Epidermal melanocyte (primary cell): ENCODE measurements at regions not wholly inside any gene's neighbourhood (a gene's known extent, or its start where the extent isn't known, plus 50 kb on each side); places are given as distances from the start of the nearest gene placed in this dataset.
"Not testable (repeated sequence)": the region's sequence is repeated elsewhere in the genome, so short reads cannot be mapped to it uniquely, and the experiment has no call there.

Source experiments
- DNase-seq: peaks from one replicate; pipeline ENCODE4 v3.0.0; 2011; ENCODE audit warnings: low spot score; ENCODE audit not compliant: insufficient read length

DNA sequence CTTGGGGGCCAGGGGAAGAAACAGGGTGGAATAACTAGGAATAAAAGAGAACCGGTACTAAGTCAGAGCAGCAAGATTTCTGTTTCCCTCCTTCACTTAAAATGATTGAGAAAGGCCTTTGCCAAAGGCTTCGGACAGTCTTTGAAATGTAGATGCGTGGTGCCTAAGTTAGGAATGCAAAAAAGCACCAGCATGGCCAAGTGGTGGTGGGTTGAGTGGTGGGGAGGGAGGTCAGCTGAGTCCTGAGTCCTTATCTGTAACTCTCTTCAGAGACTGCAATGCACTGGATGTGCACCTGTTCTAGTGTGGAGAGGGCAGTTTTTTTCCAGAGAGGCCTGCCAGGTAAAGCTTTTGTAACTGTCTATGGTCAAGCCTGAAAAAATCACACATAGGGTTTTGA is 919.9 kb downstream of the FSCB start:
- no peak for DNase-seq

- no peak for DNase-seq
Measured at GRCh38 chr14:43579671-43580070, 927.4 kb downstream of the FSCB start.

DNA sequence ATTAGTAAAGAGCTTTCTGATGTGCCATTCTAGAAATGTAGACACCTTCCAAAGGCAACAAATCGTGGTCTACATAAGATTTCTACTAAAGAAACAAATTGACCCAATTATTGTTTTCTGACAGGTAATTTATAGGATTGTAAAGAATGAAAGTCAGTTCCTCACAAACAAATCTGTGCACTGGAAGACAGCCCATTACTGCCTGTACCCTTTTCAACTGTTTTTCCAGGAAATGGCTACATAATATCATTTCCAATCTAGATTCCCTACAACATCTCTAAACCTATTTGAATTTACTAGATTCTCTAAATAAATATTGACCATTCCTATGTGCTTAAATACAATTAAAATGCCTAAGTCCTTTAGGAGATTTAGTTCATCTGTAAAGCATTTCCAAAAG is 939.1 kb downstream of the FSCB start:
- DNase-seq: no peak

GRCh38 chr14:43548368-43548767 is 958.7 kb downstream of the FSCB start:
- DNase-seq: no peak

DNA sequence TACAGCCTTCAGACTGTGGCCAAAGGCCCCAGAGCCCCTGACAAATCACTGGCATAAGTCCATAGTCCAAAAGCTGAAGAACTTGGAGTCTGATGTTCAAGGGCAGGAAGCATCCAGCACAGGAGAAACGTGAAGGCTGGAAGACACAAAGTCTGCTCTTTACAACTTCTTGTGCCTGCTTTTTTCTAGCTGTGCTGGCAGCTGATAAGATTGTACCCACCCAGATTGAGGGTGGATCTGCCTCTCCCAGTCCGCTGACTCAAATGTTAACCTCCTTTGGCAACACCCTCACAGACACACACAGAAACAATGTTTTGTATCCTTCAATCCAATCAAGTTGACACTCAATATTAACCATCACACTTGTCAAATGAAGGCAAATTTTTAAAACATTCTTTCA is 959.5 kb downstream of the FSCB start:
- not testable (repeated sequence) for DNase-seq

GRCh38 chr14:43541356-43541755 is 965.7 kb downstream of the FSCB start:
- DNase-seq: no peak

GRCh38 chr14:43540948-43541347 is 966.1 kb downstream of the FSCB start:
- no peak for DNase-seq

DNA sequence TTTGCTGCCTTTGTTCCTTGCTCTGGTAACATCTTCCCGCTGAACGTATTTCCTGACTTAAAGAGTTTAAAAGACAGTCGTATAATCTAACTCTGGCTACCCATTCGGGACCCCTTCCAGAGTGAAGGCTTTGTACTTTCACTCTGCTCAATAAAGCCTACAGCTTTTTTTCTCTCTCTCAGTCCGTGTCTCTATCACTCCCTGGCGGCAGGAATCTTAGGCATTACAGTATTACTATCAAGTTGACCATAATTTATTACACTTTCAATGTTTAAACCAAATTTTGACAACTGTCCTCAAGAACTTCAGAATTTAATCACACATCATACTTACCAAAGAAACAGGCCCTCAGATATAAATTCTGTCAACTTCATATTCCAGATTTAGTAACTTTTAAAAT is 967.9 kb downstream of the FSCB start:
- no peak for DNase-seq

- no peak for DNase-seq
Measured at GRCh38 chr14:43535231-43535838, 971.7 kb downstream of the FSCB start.

DNA sequence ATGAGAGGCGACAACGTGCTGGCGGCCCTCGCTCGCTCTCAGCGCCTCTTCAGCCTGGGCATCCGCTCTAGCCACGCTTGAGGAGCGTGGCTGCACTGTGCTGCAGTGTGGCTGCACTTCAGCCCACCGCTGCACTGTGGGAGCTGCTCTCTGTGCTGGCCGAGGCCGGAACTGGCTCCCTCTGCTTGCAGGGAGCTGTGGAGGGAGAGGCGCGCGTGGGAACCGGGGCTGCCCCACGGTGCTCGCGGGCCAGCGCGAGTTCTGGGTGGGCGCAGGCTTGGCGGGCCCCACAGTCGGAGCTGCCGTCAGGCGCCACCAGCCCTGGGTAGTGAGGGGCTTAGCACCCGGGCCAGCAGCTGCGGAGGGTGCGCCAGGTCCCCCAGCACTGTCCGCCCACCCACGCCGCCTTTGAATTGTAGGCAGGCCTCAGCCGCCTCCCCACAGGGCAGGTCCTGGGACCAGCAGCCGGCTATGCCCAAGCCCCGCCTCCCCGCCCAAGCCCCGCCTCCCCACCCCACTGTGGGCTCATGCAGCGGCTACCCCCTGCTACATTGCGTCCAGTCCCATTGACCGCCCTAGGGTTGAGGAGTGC is 974.2 kb downstream of the FSCB start:
- DNase-seq: no peak

DNA sequence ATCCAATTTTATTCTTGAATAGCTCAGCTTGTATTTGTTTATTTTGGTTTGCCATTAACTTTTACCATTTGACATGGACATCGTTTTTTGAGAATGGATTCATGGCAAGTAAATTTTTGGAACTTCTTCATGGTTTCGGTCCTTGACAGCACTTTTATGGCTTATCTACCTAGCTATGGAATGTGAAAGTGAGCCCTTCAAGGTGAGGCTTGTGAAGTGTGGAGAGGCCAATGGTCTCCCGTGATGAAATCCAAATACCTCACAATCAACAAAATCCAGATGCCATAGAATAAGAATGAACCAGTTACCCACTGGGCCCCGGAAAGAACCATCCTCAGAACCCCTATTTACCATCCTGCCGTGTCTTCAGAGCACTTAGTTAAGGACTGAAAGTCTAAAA is 978.8 kb downstream of the FSCB start:
- DNase-seq: no peak

- no peak for DNase-seq
Measured at GRCh38 chr14:43525658-43526057, 981.4 kb downstream of the FSCB start.

DNA sequence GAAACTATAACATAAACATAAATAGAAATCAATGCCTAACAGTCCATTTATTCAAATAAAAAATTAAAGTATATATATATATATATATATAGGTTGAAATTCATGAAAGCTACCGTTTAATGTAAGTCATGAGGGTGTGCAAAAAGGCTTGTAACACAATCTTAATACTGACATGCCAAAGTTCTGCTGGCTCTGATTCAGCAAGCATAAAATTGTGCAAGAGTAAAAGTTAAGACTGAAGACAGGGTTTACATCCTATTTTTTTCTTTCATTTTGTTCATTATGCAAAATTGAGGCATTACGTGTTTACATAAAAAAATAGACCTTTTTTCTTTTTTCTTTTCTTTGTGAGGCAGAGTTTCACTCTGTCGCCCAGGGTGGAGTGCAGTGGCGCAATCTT is 984.2 kb downstream of the FSCB start:
- no peak for DNase-seq

DNA sequence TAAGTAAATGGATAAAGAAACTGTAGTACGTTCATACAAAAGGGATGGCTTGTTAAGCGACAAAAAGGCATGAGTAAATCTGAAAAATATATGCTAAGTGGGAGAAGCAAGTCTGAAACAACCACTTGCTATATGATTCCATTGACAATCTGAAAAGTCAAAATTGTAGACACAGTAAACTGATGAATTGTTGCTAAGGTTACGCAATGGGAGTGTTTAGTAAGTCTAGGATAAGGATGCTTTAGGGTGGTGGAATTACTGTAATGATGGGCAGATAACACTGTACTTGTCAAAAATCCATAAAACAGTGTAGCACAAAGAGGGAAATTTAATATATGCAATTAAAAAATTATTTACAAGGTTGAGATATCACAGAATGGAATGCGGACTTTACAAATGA is 984.9 kb downstream of the FSCB start:
- no peak for DNase-seq

GRCh38 chr14:43503508-43503907 is 1003.6 kb downstream of the FSCB start:
- DNase-seq: no peak

GRCh38 chr14:43492359-43492758 is 1014.7 kb downstream of the FSCB start:
- not testable (repeated sequence) for DNase-seq

- DNase-seq: no peak
Measured at GRCh38 chr14:43483415-43483814, 1023.7 kb downstream of the FSCB start.

DNA sequence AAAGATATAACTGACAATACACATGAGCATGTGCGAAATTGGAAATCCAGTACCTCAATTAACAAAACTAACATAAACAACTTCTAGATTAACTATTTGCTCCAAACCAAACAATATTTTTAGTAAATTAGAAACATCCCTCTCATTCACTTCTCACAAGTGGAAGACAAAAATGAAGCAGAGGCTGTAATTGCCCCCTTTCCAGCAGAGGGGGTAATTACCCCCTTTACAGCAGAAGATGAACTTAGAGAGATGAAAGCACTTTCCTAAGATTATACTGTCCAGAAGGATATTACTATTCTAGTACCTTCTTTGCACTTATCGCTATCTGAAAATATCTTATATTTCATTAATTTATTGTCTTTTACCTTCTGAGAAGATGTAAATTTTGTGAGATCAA is 1025.2 kb downstream of the FSCB start:
- DNase-seq: no peak

DNA sequence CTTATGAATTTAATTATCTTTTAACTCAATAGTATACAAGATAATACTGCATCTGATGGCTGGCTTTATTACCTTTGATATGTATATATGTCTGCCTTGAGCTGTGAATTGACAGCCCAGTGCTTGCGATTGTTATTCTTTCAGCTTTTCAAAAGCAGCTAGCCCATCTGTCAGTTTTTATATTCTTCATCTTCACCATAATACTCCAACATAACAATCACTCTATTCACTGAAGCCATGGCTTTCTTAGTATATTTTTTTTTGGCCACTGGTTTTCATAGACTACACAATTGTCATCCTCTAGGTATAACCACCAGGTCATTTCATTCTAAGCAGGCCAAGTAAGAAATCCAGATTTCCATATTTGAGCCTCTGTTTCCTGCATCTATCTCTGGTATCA is 1026.1 kb downstream of the FSCB start:
- DNase-seq: no peak

- DNase-seq: no peak
Measured at GRCh38 chr14:43479596-43480195, 1027.4 kb downstream of the FSCB start.

DNA sequence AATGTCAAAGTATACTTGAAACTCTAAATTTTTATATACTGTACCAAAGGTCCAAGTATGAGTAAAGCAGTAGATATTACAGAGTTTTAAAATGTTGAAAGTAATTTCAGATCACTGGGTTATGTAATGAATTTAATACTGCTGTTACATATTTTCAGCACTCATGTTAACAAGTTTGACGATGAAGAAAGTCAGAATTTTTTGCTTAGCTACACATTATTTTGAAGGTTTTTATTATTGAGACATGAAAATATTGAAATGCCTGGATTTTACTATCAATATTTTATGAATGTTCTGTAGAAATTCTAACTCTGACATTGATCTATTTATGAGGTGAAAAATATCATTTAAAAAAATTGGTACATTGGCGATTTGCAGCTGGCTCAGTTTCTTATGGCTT is 1030.3 kb downstream of the FSCB start:
- no peak for DNase-seq

DNA sequence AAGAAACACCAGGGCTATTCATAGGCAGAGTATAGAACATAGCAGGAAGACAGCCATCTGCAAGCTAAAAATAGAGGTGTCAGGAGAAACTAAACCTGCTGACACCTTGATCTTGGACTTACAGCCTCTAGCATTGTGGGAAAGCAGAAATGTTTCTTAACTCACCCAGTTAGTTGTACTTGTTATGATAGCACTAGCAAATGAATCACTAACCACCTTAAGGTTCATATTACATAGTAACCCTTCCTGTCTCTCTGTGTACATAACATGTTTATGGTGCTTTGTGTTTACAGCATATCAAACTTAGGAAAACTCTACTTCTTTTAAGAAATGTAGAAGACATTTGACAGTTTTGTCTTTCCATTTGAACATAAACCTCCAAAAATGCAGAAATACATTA is 1031.3 kb downstream of the FSCB start:
- no peak for DNase-seq

GRCh38 chr14:43471595-43471994 is 1035.5 kb downstream of the FSCB start:
- no peak for DNase-seq
